ENCODE measurements at regions not wholly inside any gene's neighbourhood (a gene's known extent, or its start where the extent isn't known, plus 50 kb on each side); places are given as distances from the start of the nearest gene placed in this dataset.
A peak's percentile ranks its signal among the peaks of the same experiment; 100 is the strongest.

DNA sequence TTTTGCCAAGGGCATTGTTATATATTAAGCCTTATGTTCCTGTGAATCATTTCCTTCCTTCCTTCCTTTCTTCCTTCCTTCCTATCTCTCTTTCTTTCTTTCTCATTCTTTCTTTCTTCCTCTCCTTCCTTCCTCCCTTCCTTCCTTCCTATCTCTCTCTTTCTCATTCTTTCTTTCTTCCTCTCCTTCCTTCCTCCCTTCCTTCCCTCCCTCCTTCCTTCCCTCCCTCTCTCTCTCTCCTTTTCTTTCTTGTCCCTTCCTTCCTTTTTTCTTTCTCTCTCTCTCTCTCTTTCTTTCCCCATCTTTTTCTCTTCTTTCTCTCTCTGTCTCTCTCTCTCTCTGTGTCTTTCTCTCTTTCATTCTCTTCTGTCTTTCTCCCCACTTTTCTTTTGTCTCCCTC, 226.6 kb downstream of the ETNK1 start:
- TF ChIP-seq POLR2A (IDR thresholded peaks at IDR 0.05) (no peak), POLR2AphosphoS5 (IDR thresholded peaks at IDR 0.05) (no peak)
- TF ChIP-seq, protein P1, sequence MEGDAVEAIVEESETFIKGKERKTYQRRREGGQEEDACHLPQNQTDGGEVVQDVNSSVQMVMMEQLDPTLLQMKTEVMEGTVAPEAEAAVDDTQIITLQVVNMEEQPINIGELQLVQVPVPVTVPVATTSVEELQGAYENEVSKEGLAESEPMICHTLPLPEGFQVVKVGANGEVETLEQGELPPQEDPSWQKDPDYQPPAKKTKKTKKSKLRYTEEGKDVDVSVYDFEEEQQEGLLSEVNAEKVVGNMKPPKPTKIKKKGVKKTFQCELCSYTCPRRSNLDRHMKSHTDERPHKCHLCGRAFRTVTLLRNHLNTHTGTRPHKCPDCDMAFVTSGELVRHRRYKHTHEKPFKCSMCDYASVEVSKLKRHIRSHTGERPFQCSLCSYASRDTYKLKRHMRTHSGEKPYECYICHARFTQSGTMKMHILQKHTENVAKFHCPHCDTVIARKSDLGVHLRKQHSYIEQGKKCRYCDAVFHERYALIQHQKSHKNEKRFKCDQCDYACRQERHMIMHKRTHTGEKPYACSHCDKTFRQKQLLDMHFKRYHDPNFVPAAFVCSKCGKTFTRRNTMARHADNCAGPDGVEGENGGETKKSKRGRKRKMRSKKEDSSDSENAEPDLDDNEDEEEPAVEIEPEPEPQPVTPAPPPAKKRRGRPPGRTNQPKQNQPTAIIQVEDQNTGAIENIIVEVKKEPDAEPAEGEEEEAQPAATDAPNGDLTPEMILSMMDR (IDR thresholded peaks at IDR 0.05): no peak
- Histone ChIP-seq H3K4me1 (peaks cover 0 to 34% (median 0%) of the 10 kb centered on the region in 3 donors), H3K4me3 (no peak overlapping the region), H3K36me3 (no peaks in the 10 kb centered on the region), H3K27me3 (no peaks in the 10 kb centered on the region), H3K9me3 (no peaks in the 10 kb centered on the region), H3K27ac (no peak overlapping the region)
- no peak for ATAC-seq

DNA sequence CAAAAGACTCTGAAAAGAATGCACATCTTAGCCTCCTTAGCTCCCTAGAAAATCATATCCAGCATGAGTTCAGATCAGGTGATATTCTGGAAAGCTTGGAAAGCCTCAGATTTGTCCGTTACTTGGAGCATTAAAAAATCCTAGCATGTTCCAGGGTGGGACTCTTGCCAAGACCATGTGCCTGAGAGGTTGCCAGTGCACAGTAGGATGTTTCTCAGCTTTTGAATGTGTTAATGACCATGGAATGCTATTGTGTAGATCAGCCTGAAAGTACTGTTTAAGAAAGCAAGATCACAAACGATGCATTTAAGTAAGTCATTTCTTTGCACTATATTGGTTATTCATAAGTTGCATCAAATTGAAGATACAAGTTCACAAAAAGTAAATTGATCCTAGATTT, 230.5 kb downstream of the ETNK1 start:
- peaks cover 0 to 29% (median 0%) of the 10 kb centered on the region in 3 donors for H3K4me1 ChIP-seq
- no peaks in the 10 kb centered on the region for H3K9me3 ChIP-seq
- H3K36me3 ChIP-seq: no peaks in the 10 kb centered on the region
- 38 to 53% methylated on average over 2 of the region's 2 CpGs for WGBS, 2 donors (ENCODE audit: low coverage in 1 of 2)
- ATAC-seq: no peak
- no peak for TF ChIP-seq EP300 (IDR thresholded peaks at IDR 0.05)
- H3K4me3 ChIP-seq: no peak overlapping the region
- no peaks in the 10 kb centered on the region for H3K27me3 ChIP-seq
- H3K27ac ChIP-seq: no peak overlapping the region

DNA sequence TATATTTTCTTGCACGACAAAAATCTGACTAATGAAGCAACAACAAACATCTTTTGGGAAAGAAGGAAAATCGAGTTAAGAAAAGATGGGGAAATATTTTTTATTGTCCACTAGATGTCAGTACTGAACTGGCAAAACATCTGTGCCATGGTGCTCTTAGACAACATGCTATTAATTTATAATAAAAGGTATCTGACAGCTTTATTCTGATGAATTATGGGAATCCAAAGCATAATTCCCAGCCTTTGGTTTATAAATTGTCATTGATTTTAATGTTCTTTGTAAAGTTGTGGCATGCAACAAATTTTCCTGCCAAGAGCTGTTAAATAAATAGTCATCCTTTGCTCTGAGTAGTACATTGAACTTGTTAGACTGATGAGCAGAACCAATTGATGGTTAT, 231.2 kb downstream of the ETNK1 start:
- H3K4me1 ChIP-seq: peaks cover 0 to 29% (median 0%) of the 10 kb centered on the region in 3 donors
- H3K27me3 ChIP-seq: no peaks in the 10 kb centered on the region
- no peak overlapping the region for H3K4me3 ChIP-seq
- WGBS, 2 donors (ENCODE audit: low coverage in 1 of 2): 0% methylated on average over 2 of the region's 2 CpGs
- no peak for ATAC-seq
- H3K27ac ChIP-seq: no peak overlapping the region
- H3K9me3 ChIP-seq: no peaks in the 10 kb centered on the region
- H3K36me3 ChIP-seq: no peaks in the 10 kb centered on the region
- no peak for TF ChIP-seq EP300 (IDR thresholded peaks at IDR 0.05)
- TF ChIP-seq, protein P1 (IDR thresholded peaks at IDR 0.05): peak; percentile 45 to 64 (median 58)

DNA sequence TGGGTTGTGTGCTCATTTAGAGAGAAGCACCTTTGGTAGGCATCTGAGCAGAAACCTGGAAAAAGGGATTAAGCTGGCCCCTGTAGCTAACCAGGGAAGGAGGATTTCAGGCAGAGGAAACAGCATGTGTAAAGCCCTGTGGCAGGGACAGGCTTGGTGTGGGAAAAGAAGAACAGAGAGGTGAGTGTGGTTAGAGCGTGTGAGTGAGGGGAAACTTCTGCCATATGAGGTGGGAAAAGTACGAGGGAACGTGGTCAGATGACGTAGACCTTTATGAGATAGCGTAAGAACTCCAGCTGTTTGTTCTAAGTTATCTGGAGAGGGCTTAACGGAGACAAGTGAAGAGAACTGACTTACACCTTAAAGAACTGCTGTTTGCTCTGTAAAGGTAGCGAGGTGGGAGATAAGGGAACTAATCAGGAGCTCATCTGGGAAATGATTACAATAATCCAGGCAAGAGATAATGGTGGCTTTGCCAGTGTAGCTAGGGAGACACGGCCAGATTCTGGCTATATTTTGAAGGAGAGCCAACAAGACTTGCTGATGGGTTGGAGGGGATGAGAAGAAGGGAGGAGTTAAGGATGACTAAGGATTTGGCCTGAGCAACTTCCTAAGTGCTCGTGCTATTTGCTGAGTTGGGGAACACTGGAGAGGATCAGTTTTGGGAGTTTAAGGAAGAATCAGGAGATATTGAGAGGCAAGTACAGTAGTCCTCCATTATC, 234.0 kb downstream of the ETNK1 start:
- H3K27me3 ChIP-seq: no peaks in the 10 kb centered on the region
- TF ChIP-seq EP300 (IDR thresholded peaks at IDR 0.05): no peak
- no peak for TF ChIP-seq POLR2A (IDR thresholded peaks at IDR 0.05)
- TF ChIP-seq, protein P1 (IDR thresholded peaks at IDR 0.05): no peak
- TF ChIP-seq POLR2AphosphoS5 (IDR thresholded peaks at IDR 0.05): no peak
- no peak for ATAC-seq
- H3K9me3 ChIP-seq: no peaks in the 10 kb centered on the region
- no peaks in the 10 kb centered on the region for H3K36me3 ChIP-seq
- WGBS, 2 donors (ENCODE audit: low coverage in 1 of 2): 43 to 53% methylated on average over 6 to 9 of the region's 9 CpGs
- no peak overlapping the region for H3K27ac ChIP-seq
- no peak overlapping the region for H3K4me3 ChIP-seq
- H3K4me1 ChIP-seq: peaks cover 0 to 10% (median 0%) of the 10 kb centered on the region in 3 donors

DNA sequence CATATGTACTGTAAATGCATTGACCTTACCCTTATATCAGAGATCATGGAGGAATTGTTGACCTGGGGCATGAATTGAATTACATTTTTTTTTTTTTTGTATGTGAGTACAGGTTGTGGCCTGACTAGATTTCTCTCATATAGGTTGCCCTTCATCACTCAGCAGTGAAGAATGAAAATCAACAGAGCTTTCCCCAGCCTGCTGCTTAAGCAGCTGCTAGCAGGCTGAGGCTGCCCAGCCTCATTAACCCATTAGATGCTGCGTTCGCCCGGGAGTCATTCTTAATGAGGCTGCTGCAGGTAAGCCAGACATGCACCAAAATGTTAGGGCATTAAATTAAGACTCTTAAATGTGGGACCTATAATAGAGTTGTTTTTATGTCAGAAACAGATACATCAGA, 236.0 kb downstream of the ETNK1 start:
- H3K36me3 ChIP-seq: no peaks in the 10 kb centered on the region
- WGBS, 2 donors (ENCODE audit: low coverage in 1 of 2): 53 to 72% methylated on average over 3 of the region's 3 CpGs
- no peak overlapping the region for H3K4me3 ChIP-seq
- H3K9me3 ChIP-seq: no peaks in the 10 kb centered on the region
- ATAC-seq: no peak
- no peak overlapping the region for H3K27ac ChIP-seq
- peaks cover 0 to 1% (median 0%) of the 10 kb centered on the region in 3 donors for H3K4me1 ChIP-seq
- TF ChIP-seq EP300 (IDR thresholded peaks at IDR 0.05) (no peak), POLR2AphosphoS5 (IDR thresholded peaks at IDR 0.05) (no peak), POLR2A (IDR thresholded peaks at IDR 0.05) (no peak)
- TF ChIP-seq, protein P1 (IDR thresholded peaks at IDR 0.05): no peak
- no peaks in the 10 kb centered on the region for H3K27me3 ChIP-seq
